ENCODE measurements at regions not wholly inside any gene's neighbourhood (a gene's known extent, or its start where the extent isn't known, plus 50 kb on each side); places are given as distances from the start of the nearest gene placed in this dataset.

- Mint-ChIP-seq H3K27ac (ENCODE audit: low read depth, unreplicated experiment) (no peak overlapping the region), H3K27me3 (ENCODE audit: insufficient read depth, unreplicated experiment) (no peaks in the 10 kb centered on the region), H3K4me1 (ENCODE audit: insufficient read depth, unreplicated experiment) (no peaks in the 10 kb centered on the region), H3K36me3 (ENCODE audit: insufficient read depth, unreplicated experiment) (peaks cover 12% of the 10 kb centered on the region), H3K4me3 (ENCODE audit: unreplicated experiment) (no peak overlapping the region), H3K9me3 (ENCODE audit: unreplicated experiment) (no peaks in the 10 kb centered on the region)
- TF ChIP-seq CTCF (IDR thresholded peaks at IDR 0.05; ENCODE audit: unreplicated experiment) = no peak
- no TSS peak for BruUV-seq (replicated peaks)
- DNase-seq (ENCODE audit: unreplicated experiment) = no peak
- ChIA-PET CTCF (no interaction called here), POLR2A (no interaction called here)
- intact Hi-C loops (cut with micrococcal nuclease) = no loop called here
Observed at GRCh38 chr13:73693215-73693614, 441.0 kb downstream of the KLF12 start.

GRCh38 chr13:73691891-73692290 lies 442.3 kb downstream of the KLF12 start:
- TF ChIP-seq CTCF (IDR thresholded peaks at IDR 0.05; ENCODE audit: unreplicated experiment) = no peak
- intact Hi-C loops (cut with micrococcal nuclease) = no loop called here
- Mint-ChIP-seq H3K27ac (ENCODE audit: low read depth, unreplicated experiment) (no peak overlapping the region), H3K36me3 (ENCODE audit: insufficient read depth, unreplicated experiment) (peaks cover 12% of the 10 kb centered on the region), H3K9me3 (ENCODE audit: unreplicated experiment) (no peaks in the 10 kb centered on the region), H3K4me1 (ENCODE audit: insufficient read depth, unreplicated experiment) (no peaks in the 10 kb centered on the region), H3K4me3 (ENCODE audit: unreplicated experiment) (no peak overlapping the region), H3K27me3 (ENCODE audit: insufficient read depth, unreplicated experiment) (no peaks in the 10 kb centered on the region)
- no peak for DNase-seq (ENCODE audit: unreplicated experiment)
- BruUV-seq (replicated peaks) = no TSS peak
- CTCF ChIA-PET = no interaction called here
- POLR2A ChIA-PET = interaction anchor here (0.7 kb wide), 1 partner anchor 443 kb away, joined by 3 read pairs; no protein-coding TSS in a partner anchor

- no peaks in the 10 kb centered on the region for H3K4me1 Mint-ChIP-seq (ENCODE audit: insufficient read depth, unreplicated experiment)
- no TSS peak for BruUV-seq (replicated peaks)
Observed at GRCh38 chr13:73687929-73688328, 446.3 kb downstream of the KLF12 start.

GRCh38 chr13:73687087-73687486 lies 447.1 kb downstream of the KLF12 start:
- CTCF ChIA-PET = no interaction called here
- intact Hi-C loops (cut with micrococcal nuclease) = no loop called here
- no TSS peak for BruUV-seq (replicated peaks)
- no peaks in the 10 kb centered on the region for H3K4me1 Mint-ChIP-seq (ENCODE audit: insufficient read depth, unreplicated experiment)
- no peaks in the 10 kb centered on the region for H3K27me3 Mint-ChIP-seq (ENCODE audit: insufficient read depth, unreplicated experiment)
- H3K36me3 Mint-ChIP-seq (ENCODE audit: insufficient read depth, unreplicated experiment) = peaks cover 6% of the 10 kb centered on the region
- H3K9me3 Mint-ChIP-seq (ENCODE audit: unreplicated experiment) = no peaks in the 10 kb centered on the region
- H3K27ac Mint-ChIP-seq (ENCODE audit: low read depth, unreplicated experiment) = no peak overlapping the region
- POLR2A ChIA-PET = interaction anchor here (0.9 to 1.9 kb wide), 2 partner anchors 14 to 624 kb away, joined by 3 to 6 read pairs; no protein-coding TSS in a partner anchor
- H3K4me3 Mint-ChIP-seq (ENCODE audit: unreplicated experiment) = no peak overlapping the region
- no peak for TF ChIP-seq CTCF (IDR thresholded peaks at IDR 0.05; ENCODE audit: unreplicated experiment)
- DNase-seq (ENCODE audit: unreplicated experiment) = no peak

More at GRCh38 chr13:73687929-73688328, 446.3 kb downstream of the KLF12 start:
- peak overlapping the region; percentile 4 for H3K27ac Mint-ChIP-seq (ENCODE audit: low read depth, unreplicated experiment)
- TF ChIP-seq CTCF (IDR thresholded peaks at IDR 0.05; ENCODE audit: unreplicated experiment) = no peak
- no peaks in the 10 kb centered on the region for H3K27me3 Mint-ChIP-seq (ENCODE audit: insufficient read depth, unreplicated experiment)
- POLR2A ChIA-PET = interaction anchor here (1.9 kb wide), 1 partner anchor 13 kb away, joined by 6 read pairs; no protein-coding TSS in a partner anchor
- DNase-seq (ENCODE audit: unreplicated experiment) = no peak
- intact Hi-C loops (cut with micrococcal nuclease) = no loop called here
- H3K9me3 Mint-ChIP-seq (ENCODE audit: unreplicated experiment) = no peaks in the 10 kb centered on the region
- H3K36me3 Mint-ChIP-seq (ENCODE audit: insufficient read depth, unreplicated experiment) = peaks cover 6% of the 10 kb centered on the region
- CTCF ChIA-PET = interaction anchor here (0.6 kb wide), 1 partner anchor 439 kb away, joined by 4 read pairs; no protein-coding TSS in a partner anchor
- H3K4me3 Mint-ChIP-seq (ENCODE audit: unreplicated experiment) = no peak overlapping the region
